Stomach (tissue), 8 donors: ENCODE measurements at regions not wholly inside any gene's neighbourhood (a gene's known extent, or its start where the extent isn't known, plus 50 kb on each side); places are given as distances from the start of the nearest gene placed in this dataset.

ENCODE experiments used
- DNase-seq, 2 donors: peaks; one replicate each; pipeline versions ENCODE4 v3.0.0 to v3.0.0-alpha.2; 2013 to 2019
- H3K27ac ChIP-seq, 5 donors: fragments of 200-600 bp in 4 of 5; sonication (generic) in 4 of 5; one replicate each; pipeline ENCODE4 v1.5.1; 2013 to 2019; ENCODE audit warnings: mild to moderate bottlenecking in 1 of 5, moderate library complexity in 1 of 5
- H3K27me3 ChIP-seq, 3 donors: fragments of 200-600 bp; sonication (generic); one replicate each; pipeline ENCODE4 v1.5.1; 2017 to 2019; ENCODE audit warnings: mixed run types in 1 of 3
- H3K36me3 ChIP-seq, 4 donors: fragments of 200-600 bp; sonication (generic); 1 replicate in 3 of 4; 2 replicates in 1 of 4; pipeline ENCODE4 v1.5.1; 2016 to 2019
- H3K4me1 ChIP-seq, 4 donors: fragments of 200-600 bp; sonication (generic); one replicate each; pipeline ENCODE4 v1.5.1; 2016 to 2019
- H3K4me3 ChIP-seq, 4 donors: fragments of 200-600 bp; sonication (generic) in 3 of 4; one replicate each; pipeline ENCODE4 v1.5.1; 2016 to 2019; ENCODE audit warnings: mild to moderate bottlenecking in 1 of 4
- H3K9me3 ChIP-seq, 4 donors: fragments of 200-600 bp; sonication (generic); one replicate each; pipeline ENCODE4 v1.5.1; 2016 to 2019
- EP300 ChIP-seq: sonication (generic); formaldehyde crosslinking; IDR thresholded peaks from one replicate; pipeline ENCODE4 v1.6.1; 2017; ENCODE audit warnings: antibody characterized with exemption
- POLR2A ChIP-seq, 4 donors: fragments of 450-650 bp; IDR thresholded peaks; one replicate each; pipeline ENCODE4 v1.6.1; 2016; ENCODE audit warnings: antibody characterized with exemption in 4 of 4, control low read depth in 2 of 4, mild to moderate bottlenecking in 1 of 4, moderate library complexity in 1 of 4
- POLR2AphosphoS5 ChIP-seq, 3 donors: sonication (generic); formaldehyde crosslinking; IDR thresholded peaks; one replicate each; pipeline ENCODE4 v1.6.1; 2016; ENCODE audit warnings: antibody characterized with exemption in 3 of 3
- WGBS, 5 donors: extraction: QIAGEN DNeasy Blood & Tissue Kit in 3 of 5; methylation state at CpG; one replicate each; pipeline versions ENCODE4 v1.1.5 to v1.1.7; 2013 to 2018; 5-methylcytosine and 5-hydroxymethylcytosine counted together
- intact Hi-C: fragments of 100-400 bp; cut with DNase I; formaldehyde crosslinking; loops from one replicate; pipeline ENCODE4 v1.15.1; 2023; ENCODE audit warnings: low total_unique reads
- TF ChIP-seq, protein P1 (sequence below), 7 experiments: fragments of 450-650 bp in 4 of 7; fragments of 200-600 bp in 3 of 7; sonication (generic) in 3 of 7; IDR thresholded peaks; one replicate each; pipeline ENCODE4 v1.5.1; 2016 to 2019; ENCODE audit warnings: antibody characterized with exemption in 7 of 7, control low read depth in 2 of 7, mild to moderate bottlenecking in 1 of 7
- donor health status: healthy with polysubstance abuse.
- donor health status: Bipolar disorder and iron deficiency.
- donor health status: healthy.

- Histone ChIP-seq H3K9me3 (peaks cover 0 to 5% (median 0%) of the 10 kb centered on the region in 4 donors), H3K4me3 (no peak overlapping the region), H3K27ac (no peak overlapping the region), H3K36me3 (no peaks in the 10 kb centered on the region), H3K4me1 (no peaks in the 10 kb centered on the region), H3K27me3 (no peaks in the 10 kb centered on the region)
- 93 to 98% (median 97%) methylated on average over 2 of the region's 2 CpGs for WGBS, 5 donors
- intact Hi-C loops = no loop called here
- TF ChIP-seq POLR2A (IDR thresholded peaks at IDR 0.05) (no peak), POLR2AphosphoS5 (IDR thresholded peaks at IDR 0.05) (no peak), EP300 (no peak)
- TF ChIP-seq, protein P1, sequence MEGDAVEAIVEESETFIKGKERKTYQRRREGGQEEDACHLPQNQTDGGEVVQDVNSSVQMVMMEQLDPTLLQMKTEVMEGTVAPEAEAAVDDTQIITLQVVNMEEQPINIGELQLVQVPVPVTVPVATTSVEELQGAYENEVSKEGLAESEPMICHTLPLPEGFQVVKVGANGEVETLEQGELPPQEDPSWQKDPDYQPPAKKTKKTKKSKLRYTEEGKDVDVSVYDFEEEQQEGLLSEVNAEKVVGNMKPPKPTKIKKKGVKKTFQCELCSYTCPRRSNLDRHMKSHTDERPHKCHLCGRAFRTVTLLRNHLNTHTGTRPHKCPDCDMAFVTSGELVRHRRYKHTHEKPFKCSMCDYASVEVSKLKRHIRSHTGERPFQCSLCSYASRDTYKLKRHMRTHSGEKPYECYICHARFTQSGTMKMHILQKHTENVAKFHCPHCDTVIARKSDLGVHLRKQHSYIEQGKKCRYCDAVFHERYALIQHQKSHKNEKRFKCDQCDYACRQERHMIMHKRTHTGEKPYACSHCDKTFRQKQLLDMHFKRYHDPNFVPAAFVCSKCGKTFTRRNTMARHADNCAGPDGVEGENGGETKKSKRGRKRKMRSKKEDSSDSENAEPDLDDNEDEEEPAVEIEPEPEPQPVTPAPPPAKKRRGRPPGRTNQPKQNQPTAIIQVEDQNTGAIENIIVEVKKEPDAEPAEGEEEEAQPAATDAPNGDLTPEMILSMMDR (IDR thresholded peaks at IDR 0.05) = no peak
- DNase-seq = no peak
Measured at GRCh38 chr5:29508131-29508530, 1685.4 kb upstream of the CDH6 start.

- Histone ChIP-seq H3K9me3 (peaks cover 0 to 2% (median under 1%) of the 10 kb centered on the region in 4 donors), H3K27ac (no peak overlapping the region), H3K27me3 (no peaks in the 10 kb centered on the region), H3K4me1 (no peaks in the 10 kb centered on the region), H3K4me3 (no peak overlapping the region), H3K36me3 (no peaks in the 10 kb centered on the region)
- 0 to 88% (median 69%) methylated on average over 1 of the region's 1 CpG for WGBS, 5 donors
- DNase-seq = no peak
- TF ChIP-seq POLR2A (IDR thresholded peaks at IDR 0.05) (no peak), EP300 (no peak), POLR2AphosphoS5 (IDR thresholded peaks at IDR 0.05) (no peak)
- TF ChIP-seq, protein P1 (IDR thresholded peaks at IDR 0.05) = no peak
- intact Hi-C loops = no loop called here
Measured at GRCh38 chr5:29504411-29504810, 1689.1 kb upstream of the CDH6 start.

- peaks cover 0 to 48% (median 28%) of the 10 kb centered on the region in 4 donors for H3K9me3 ChIP-seq
- DNase-seq = no peak
- H3K4me1 ChIP-seq = no peaks in the 10 kb centered on the region
- TF ChIP-seq POLR2A (IDR thresholded peaks at IDR 0.05) (no peak), EP300 (no peak), POLR2AphosphoS5 (IDR thresholded peaks at IDR 0.05) (no peak)
- TF ChIP-seq, protein P1 (IDR thresholded peaks at IDR 0.05) = no peak
- intact Hi-C loops = no loop called here
- no peaks in the 10 kb centered on the region for H3K27me3 ChIP-seq
- H3K27ac ChIP-seq = no peak overlapping the region
- 46 to 94% (median 92%) methylated on average over 4 of the region's 4 CpGs for WGBS, 5 donors
- H3K36me3 ChIP-seq = no peaks in the 10 kb centered on the region
- H3K4me3 ChIP-seq = no peak overlapping the region
Measured at GRCh38 chr5:29498860-29499259, 1694.6 kb upstream of the CDH6 start.

- Histone ChIP-seq H3K4me3 (no peak overlapping the region), H3K27ac (no peak overlapping the region), H3K4me1 (no peaks in the 10 kb centered on the region), H3K36me3 (no peaks in the 10 kb centered on the region), H3K27me3 (no peaks in the 10 kb centered on the region), H3K9me3 (peaks cover 0 to 52% (median 29%) of the 10 kb centered on the region in 4 donors)
- intact Hi-C loops = no loop called here
- TF ChIP-seq, protein P1 (IDR thresholded peaks at IDR 0.05) = no peak
- TF ChIP-seq POLR2AphosphoS5 (IDR thresholded peaks at IDR 0.05) (no peak), EP300 (no peak), POLR2A (IDR thresholded peaks at IDR 0.05) (no peak)
- WGBS, 5 donors = 82 to 96% (median 88%) methylated on average over 2 of the region's 2 CpGs
- DNase-seq = no peak
Measured at GRCh38 chr5:29498412-29498811, 1695.1 kb upstream of the CDH6 start.
